ENCODE measurements at regions not wholly inside any gene's neighbourhood (a gene's known extent, or its start where the extent isn't known, plus 50 kb on each side); places are given as distances from the start of the nearest gene placed in this dataset.

GRCh38 chr3:115381573-115381912 is 234.5 kb upstream of the ZBTB20 start:
- TF ChIP-seq CTCF (IDR thresholded peaks at IDR 0.05) (no peak), POLR2A (IDR thresholded peaks at IDR 0.05) (no peak)
